HEK293 (cell line): ENCODE measurements at regions not wholly inside any gene's neighbourhood (a gene's known extent, or its start where the extent isn't known, plus 50 kb on each side); places are given as distances from the start of the nearest gene placed in this dataset.
"Not testable (repeated sequence)": the region's sequence is repeated elsewhere in the genome, so short reads cannot be mapped to it uniquely, and the experiment has no call there.

Experiments used
- CTCF ChIA-PET: fragments of 350-600 bp; formaldehyde crosslinking; extraction: SDS; loops from one replicate; lab custom pipeline; 2021; ENCODE audit warnings: antibody characterized with exemption; lab: Yijun Ruan, JAX
- POLR2A ChIA-PET: fragments of 300-600 bp; formaldehyde crosslinking; extraction: SDS; loops from one replicate; lab custom pipeline; 2020; ENCODE audit warnings: antibody characterized with exemption, inconsistent platforms; lab: Yijun Ruan, JAX
- H3K27ac ChIP-seq: fragments of 200-500 bp; sonication (Bioruptor generic); 2 replicates; pipeline ENCODE4 v1.5.1; 2014; ENCODE audit warnings: low read depth, low read length, control low read depth, inconsistent platforms; ENCODE audit errors: extremely low read depth
- H3K36me3 ChIP-seq, 2 experiments: fragments of 200-500 bp in 1 of 2; sonication (Bioruptor generic) in 1 of 2; 1 replicate in 1 of 2; 2 replicates in 1 of 2; pipeline ENCODE4 v1.5.1; 2014 to 2017; ENCODE audit warnings: inconsistent platforms in 2 of 2, low read length in 2 of 2; ENCODE audit not compliant: control insufficient read depth in 2 of 2, insufficient read depth in 1 of 2
- H3K4me1 ChIP-seq: fragments of 200-500 bp; sonication (Bioruptor generic); 2 replicates; pipeline ENCODE4 v1.5.1; 2014; ENCODE audit warnings: mild to moderate bottlenecking, low read length, inconsistent platforms; ENCODE audit not compliant: control insufficient read depth, insufficient read depth
- H3K4me3 ChIP-seq: 2 replicates; pipeline ENCODE4 v1.5.1; 2011; ENCODE audit warnings: low read depth, mild to moderate bottlenecking, control low read depth, low read length, moderate library complexity
- H3K9me3 ChIP-seq: fragments of 200-500 bp; sonication (Bioruptor generic); 2 replicates; pipeline ENCODE4 v1.5.1; 2014; ENCODE audit warnings: low read depth, low read length, inconsistent platforms; ENCODE audit not compliant: control insufficient read depth, insufficient read depth
- BCL11A ChIP-seq: fragments of 450-650 bp; formaldehyde crosslinking; IDR thresholded peaks from 2 replicates; pipeline ENCODE4 v1.5.1; 2016; ENCODE audit warnings: low read depth, missing biosample characterization, missing genetic modification characterization
- IKZF3 ChIP-seq: fragments of 450-650 bp; IDR thresholded peaks from 2 replicates; pipeline ENCODE4 v1.5.0; 2018; ENCODE audit warnings: missing biosample characterization, mild to moderate bottlenecking, missing genetic modification characterization, moderate library complexity
- MEIS1 ChIP-seq: sonication (generic); formaldehyde crosslinking; IDR thresholded peaks from 2 replicates; pipeline ENCODE4 v1.8.1; 2022; ENCODE audit warnings: missing genetic modification reagents, mild to moderate bottlenecking, borderline replicate concordance
- SCRT2 ChIP-seq: fragments of 450-650 bp; formaldehyde crosslinking; IDR thresholded peaks from 2 replicates; pipeline ENCODE4 v1.5.1; 2016; ENCODE audit warnings: missing biosample characterization, missing genetic modification characterization
- ZFHX2 ChIP-seq: fragments of 450-650 bp; formaldehyde crosslinking; conservative IDR thresholded peaks from 2 replicates; pipeline ENCODE4 v1.5.1; 2016; ENCODE audit warnings: missing biosample characterization, missing genetic modification characterization
- ZFP3 ChIP-seq: fragments of 450-650 bp; formaldehyde crosslinking; IDR thresholded peaks from 2 replicates; pipeline ENCODE4 v1.5.1; 2016; ENCODE audit warnings: low read depth, missing biosample characterization, missing genetic modification characterization
- ZNF214 ChIP-seq: fragments of 450-650 bp; formaldehyde crosslinking; IDR thresholded peaks from 2 replicates; pipeline ENCODE4 v1.5.1; 2017; ENCODE audit warnings: missing biosample characterization, mild to moderate bottlenecking, missing genetic modification characterization, borderline replicate concordance
- ZNF350 ChIP-seq: fragments of 450-650 bp; formaldehyde crosslinking; IDR thresholded peaks from 2 replicates; pipeline ENCODE4 v1.5.0; 2017; ENCODE audit warnings: missing biosample characterization, mild to moderate bottlenecking, missing genetic modification characterization
- ZNF394 ChIP-seq: fragments of 450-650 bp; formaldehyde crosslinking; IDR thresholded peaks from 2 replicates; pipeline ENCODE4 v1.5.1; 2016; ENCODE audit warnings: missing biosample characterization, missing genetic modification characterization, mild to moderate bottlenecking, moderate library complexity, borderline replicate concordance
- ZNF423 ChIP-seq: fragments of 450-650 bp; formaldehyde crosslinking; IDR thresholded peaks from 2 replicates; pipeline ENCODE4 v1.5.1; 2016; ENCODE audit warnings: missing biosample characterization, missing genetic modification characterization
- ZNF449 ChIP-seq: fragments of 450-650 bp; formaldehyde crosslinking; IDR thresholded peaks from 2 replicates; pipeline ENCODE4 v1.5.1; 2017; ENCODE audit warnings: missing biosample characterization, mild to moderate bottlenecking, missing genetic modification characterization, moderate library complexity
- ZNF529 ChIP-seq: fragments of 450-650 bp; formaldehyde crosslinking; IDR thresholded peaks from 2 replicates; pipeline ENCODE4 v1.5.1; 2017; ENCODE audit warnings: missing genetic modification characterization, missing biosample characterization; ENCODE audit not compliant: insufficient replicate concordance
- ZNF549 ChIP-seq: fragments of 450-650 bp; IDR thresholded peaks from 2 replicates; pipeline ENCODE4 v1.5.1; 2018; ENCODE audit warnings: missing biosample characterization, missing genetic modification characterization, mild to moderate bottlenecking, inconsistent platforms, moderate library complexity
- ZNF561 ChIP-seq: fragments of 450-650 bp; IDR thresholded peaks from 2 replicates; pipeline ENCODE4 v1.5.1; 2018; ENCODE audit warnings: missing biosample characterization, missing genetic modification characterization, borderline replicate concordance
- ZNF621 ChIP-seq: fragments of 450-650 bp; formaldehyde crosslinking; IDR thresholded peaks from 2 replicates; pipeline ENCODE4 v1.5.1; 2017; ENCODE audit warnings: missing biosample characterization, missing genetic modification characterization
- ZNF654 ChIP-seq: fragments of 450-650 bp; formaldehyde crosslinking; IDR thresholded peaks from 2 replicates; pipeline ENCODE4 v1.5.1; 2016; ENCODE audit warnings: low read depth, missing biosample characterization, missing genetic modification characterization
- ZNF837 ChIP-seq: fragments of 450-650 bp; formaldehyde crosslinking; IDR thresholded peaks from 2 replicates; pipeline ENCODE4 v1.5.1; 2016; ENCODE audit warnings: missing biosample characterization, missing genetic modification characterization
- ZSCAN16 ChIP-seq: fragments of 450-650 bp; formaldehyde crosslinking; IDR thresholded peaks from 2 replicates; pipeline ENCODE4 v1.5.1; 2016; ENCODE audit warnings: missing biosample characterization, missing genetic modification characterization

GRCh38 chr21:17682924-17683323 lies 70.2 kb upstream of the BTG3 start:
- Histone ChIP-seq H3K27ac (no peak overlapping the region), H3K4me3 (no peak overlapping the region), H3K9me3 (no peaks in the 10 kb centered on the region), H3K36me3 (no peaks in the 10 kb centered on the region), H3K4me1 (no peaks in the 10 kb centered on the region)
- no peak for TF ChIP-seq ZNF449
- no peak for TF ChIP-seq ZNF529 (tag by site-specific recombination)
- no peak for TF ChIP-seq ZFHX2 (tag by site-specific recombination)
- no peak for TF ChIP-seq ZNF423 (tag by site-specific recombination)
- TF ChIP-seq ZNF394 (tag by site-specific recombination): no peak
- no peak for TF ChIP-seq ZNF350 (tag by site-specific recombination)
- TF ChIP-seq ZNF837 (tag by site-specific recombination): no peak
- TF ChIP-seq ZNF621 (tag by site-specific recombination): no peak
- TF ChIP-seq ZFP3 (tag by site-specific recombination): no peak
- TF ChIP-seq ZNF549: no peak
- no peak for TF ChIP-seq ZNF561 (tag by site-specific recombination)
- TF ChIP-seq MEIS1: no peak
- TF ChIP-seq IKZF3 (tag by site-specific recombination): no peak
- TF ChIP-seq BCL11A (tag by site-specific recombination): no peak
- TF ChIP-seq ZNF214 (tag by site-specific recombination): no peak
- CTCF ChIA-PET: interaction anchor here (0.6 to 7.7 kb wide), 4 partner anchors 218 to 248 kb away, joined by 3 to 84 read pairs (median 10); no protein-coding TSS in a partner anchor
- POLR2A ChIA-PET: no interaction called here

GRCh38 chr21:17679002-17679600 lies 66.4 kb upstream of the BTG3 start:
- CTCF ChIA-PET: interaction anchor here (0.5 to 7.7 kb wide), 36 partner anchors 9 to 552 kb away, joined by 3 to 84 read pairs (median 4); no protein-coding TSS in a partner anchor
- POLR2A ChIA-PET: no interaction called here
- H3K9me3 ChIP-seq: no peaks in the 10 kb centered on the region
- no peaks in the 10 kb centered on the region for H3K4me1 ChIP-seq
- H3K4me3 ChIP-seq: no peak overlapping the region
- H3K36me3 ChIP-seq: no peaks in the 10 kb centered on the region
- TF ChIP-seq ZNF654: peak; percentile 64
- no peak for TF ChIP-seq SCRT2 (tag by site-specific recombination)
- TF ChIP-seq, all 188 proteins: peak for 1
- H3K27ac ChIP-seq: no peak overlapping the region

- POLR2A ChIA-PET, H3K36me3 ChIP-seq, H3K4me3 ChIP-seq, H3K9me3 ChIP-seq, H3K27ac ChIP-seq, H3K4me1 ChIP-seq: not testable (repeated sequence)
- CTCF ChIA-PET: interaction anchor here (2.6 to 7.7 kb wide), 3 partner anchors 11 to 364 kb away, joined by 8 to 84 read pairs (median 23); no protein-coding TSS in a partner anchor
These were observed 64.2 kb upstream of the BTG3 start for GRCh38 chr21:17676930-17677329.

GRCh38 chr21:17674106-17674505 lies 61.4 kb upstream of the BTG3 start:
- no peaks in the 10 kb centered on the region for H3K36me3 ChIP-seq
- H3K27ac ChIP-seq: no peak overlapping the region
- POLR2A ChIA-PET: no interaction called here
- TF ChIP-seq ZSCAN16 (tag by site-specific recombination): no peak
- no peaks in the 10 kb centered on the region for H3K4me1 ChIP-seq
- no peak overlapping the region for H3K4me3 ChIP-seq
- CTCF ChIA-PET: interaction anchor here (1.2 to 1.6 kb wide), 3 partner anchors 7 to 251 kb away, joined by 3 to 13 read pairs (median 3); no protein-coding TSS in a partner anchor
- no peaks in the 10 kb centered on the region for H3K9me3 ChIP-seq
